ENCODE measurements at regions not wholly inside any gene's neighbourhood (a gene's known extent, or its start where the extent isn't known, plus 50 kb on each side); places are given as distances from the start of the nearest gene placed in this dataset.

DNA sequence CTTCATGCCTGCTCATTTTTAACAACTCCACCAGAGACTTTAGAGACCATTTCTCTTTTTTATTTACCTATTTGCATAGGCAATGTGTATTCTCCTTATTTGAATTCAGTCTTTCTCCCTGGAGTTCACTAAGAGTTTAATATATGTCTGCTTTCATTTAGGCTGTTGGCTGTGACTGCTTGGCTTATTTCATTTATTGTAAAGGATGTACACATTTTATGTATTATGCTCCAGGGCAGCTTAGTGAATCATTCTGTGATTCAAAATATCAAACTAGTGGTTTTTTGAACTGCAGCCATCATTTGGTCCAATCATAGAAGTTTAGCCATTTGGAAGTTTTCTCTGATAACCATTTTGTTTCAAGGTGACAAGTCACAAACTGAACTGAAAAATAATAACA, 229.6 kb downstream of the LPIN1 start:
- Histone ChIP-seq H3K9ac (ENCODE audit: low read length) (no peak overlapping the region), H4K20me1 (ENCODE audit: control insufficient read depth, insufficient read depth, low read length, poor library complexity, severe bottlenecking) (no peaks in the 10 kb centered on the region), H3K4me2 (replicated peaks; ENCODE audit: low read depth, low read length, poor library complexity, severe bottlenecking) (no peak overlapping the region), H3K9me3 (ENCODE audit: control extremely low read depth in 1 of 3, control insufficient read depth in 2 of 3, insufficient read depth in 1 of 3, low read length in 2 of 3) (peaks cover 2 to 18% (median 15%) of the 10 kb centered on the region in 3 donors), H3K79me2 (ENCODE audit: control insufficient read depth, insufficient read depth, low read length) (no peaks in the 10 kb centered on the region), H3K4me1 (ENCODE audit: control insufficient read depth in 2 of 2, insufficient read depth in 2 of 2, low read length in 2 of 2) (peaks cover 0 to 7% of the 10 kb centered on the region in 2 donors), H3K27ac (ENCODE audit: low read length in 2 of 2) (no peak overlapping the region), H3K27me3 (replicated peaks in 1 of 4; ENCODE audit: control extremely low read depth in 1 of 4, control insufficient read depth in 3 of 4, insufficient read depth in 4 of 4, low read length in 3 of 4) (no peaks in the 10 kb centered on the region), H2AFZ (ENCODE audit: insufficient read depth, low read depth, low read length, poor library complexity, severe bottlenecking) (no peak overlapping the region), H3K4me3 (ENCODE audit: control extremely low read depth in 1 of 5, extremely low read depth in 1 of 5, insufficient read depth in 1 of 5, low read depth in 2 of 5, low read length in 4 of 5) (no peak overlapping the region), H3K36me3 (replicated peaks in 1 of 2; ENCODE audit: control extremely low read depth in 1 of 2, control insufficient read depth in 1 of 2, extremely low read depth in 1 of 2, insufficient read depth in 2 of 2, low read length in 1 of 2) (no peaks in the 10 kb centered on the region)
- TF ChIP-seq, protein P1, sequence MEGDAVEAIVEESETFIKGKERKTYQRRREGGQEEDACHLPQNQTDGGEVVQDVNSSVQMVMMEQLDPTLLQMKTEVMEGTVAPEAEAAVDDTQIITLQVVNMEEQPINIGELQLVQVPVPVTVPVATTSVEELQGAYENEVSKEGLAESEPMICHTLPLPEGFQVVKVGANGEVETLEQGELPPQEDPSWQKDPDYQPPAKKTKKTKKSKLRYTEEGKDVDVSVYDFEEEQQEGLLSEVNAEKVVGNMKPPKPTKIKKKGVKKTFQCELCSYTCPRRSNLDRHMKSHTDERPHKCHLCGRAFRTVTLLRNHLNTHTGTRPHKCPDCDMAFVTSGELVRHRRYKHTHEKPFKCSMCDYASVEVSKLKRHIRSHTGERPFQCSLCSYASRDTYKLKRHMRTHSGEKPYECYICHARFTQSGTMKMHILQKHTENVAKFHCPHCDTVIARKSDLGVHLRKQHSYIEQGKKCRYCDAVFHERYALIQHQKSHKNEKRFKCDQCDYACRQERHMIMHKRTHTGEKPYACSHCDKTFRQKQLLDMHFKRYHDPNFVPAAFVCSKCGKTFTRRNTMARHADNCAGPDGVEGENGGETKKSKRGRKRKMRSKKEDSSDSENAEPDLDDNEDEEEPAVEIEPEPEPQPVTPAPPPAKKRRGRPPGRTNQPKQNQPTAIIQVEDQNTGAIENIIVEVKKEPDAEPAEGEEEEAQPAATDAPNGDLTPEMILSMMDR (IDR thresholded peaks at IDR 0.05): no peak
- TF ChIP-seq EZH2 (IDR thresholded peaks at IDR 0.05; ENCODE audit: borderline replicate concordance, insufficient read depth, low read depth, low read length, poor library complexity, severe bottlenecking): no peak
- ATAC-seq (ENCODE audit: low read depth) (no peak), DNase-seq (no peak)
- no peak overlapping the region for H3K27ac Mint-ChIP-seq
- H3K4me3 Mint-ChIP-seq: no peak overlapping the region
- no peaks in the 10 kb centered on the region for H3K27me3 Mint-ChIP-seq
- ChIA-PET CTCF (no interaction called here), POLR2A (no interaction called here)
- peaks cover 10% of the 10 kb centered on the region for H3K4me1 Mint-ChIP-seq
- intact Hi-C loops (cut with micrococcal nuclease): no loop called here
- H3K9me3 Mint-ChIP-seq (ENCODE audit: insufficient read depth): peaks cover 14% of the 10 kb centered on the region

- Mint-ChIP-seq H3K9me3 (ENCODE audit: insufficient read depth) (peaks cover 15% of the 10 kb centered on the region), H3K4me3 (no peak overlapping the region), H3K4me1 (peaks cover 4% of the 10 kb centered on the region), H3K27me3 (no peaks in the 10 kb centered on the region), H3K27ac (no peak overlapping the region)
- no peaks in the 10 kb centered on the region for H4K20me1 ChIP-seq (ENCODE audit: control insufficient read depth, insufficient read depth, low read length, poor library complexity, severe bottlenecking)
- intact Hi-C loops (cut with micrococcal nuclease): no loop called here
- ChIA-PET CTCF (interaction anchor here (0.5 kb wide), 1 partner anchor 632 kb away, joined by 4 read pairs; no protein-coding TSS in a partner anchor), POLR2A (interaction anchor here (0.6 kb wide), 1 partner anchor 30 kb away, joined by 3 read pairs; no protein-coding TSS in a partner anchor)
- no peaks in the 10 kb centered on the region for H3K27me3 ChIP-seq (replicated peaks in 1 of 4; ENCODE audit: control extremely low read depth in 1 of 4, control insufficient read depth in 3 of 4, insufficient read depth in 4 of 4, low read length in 3 of 4)
- DNase-seq (no peak), ATAC-seq (ENCODE audit: low read depth) (no peak)
- no peak overlapping the region for H3K27ac ChIP-seq (ENCODE audit: low read length in 2 of 2)
- peaks cover 2 to 28% (median 22%) of the 10 kb centered on the region in 3 donors for H3K9me3 ChIP-seq (ENCODE audit: control extremely low read depth in 1 of 3, control insufficient read depth in 2 of 3, insufficient read depth in 1 of 3, low read length in 2 of 3)
- H3K4me3 ChIP-seq (ENCODE audit: control extremely low read depth in 1 of 5, extremely low read depth in 1 of 5, insufficient read depth in 1 of 5, low read depth in 2 of 5, low read length in 4 of 5): no peak overlapping the region
- H3K79me2 ChIP-seq (ENCODE audit: control insufficient read depth, insufficient read depth, low read length): no peaks in the 10 kb centered on the region
- H3K36me3 ChIP-seq (replicated peaks in 1 of 2; ENCODE audit: control extremely low read depth in 1 of 2, control insufficient read depth in 1 of 2, extremely low read depth in 1 of 2, insufficient read depth in 2 of 2, low read length in 1 of 2): no peaks in the 10 kb centered on the region
- H2AFZ ChIP-seq (ENCODE audit: insufficient read depth, low read depth, low read length, poor library complexity, severe bottlenecking): no peak overlapping the region
- no peak overlapping the region for H3K4me2 ChIP-seq (replicated peaks; ENCODE audit: low read depth, low read length, poor library complexity, severe bottlenecking)
- 95% methylated on average over 5 of the region's 8 CpGs for WGBS (ENCODE audit: insufficient coverage)
- TF ChIP-seq, protein P1 (IDR thresholded peaks at IDR 0.05): no peak
- no peak for TF ChIP-seq EZH2 (IDR thresholded peaks at IDR 0.05; ENCODE audit: borderline replicate concordance, insufficient read depth, low read depth, low read length, poor library complexity, severe bottlenecking)
- H3K4me1 ChIP-seq (ENCODE audit: control insufficient read depth in 2 of 2, insufficient read depth in 2 of 2, low read length in 2 of 2): no peaks in the 10 kb centered on the region
- no peak overlapping the region for H3K9ac ChIP-seq (ENCODE audit: low read length)
Observed at GRCh38 chr2:11977766-11978524, 231.5 kb downstream of the LPIN1 start.

Measured in B cell (primary cell).